Activated T-cell treated with anti-CD3 and anti-CD28 coated beads for 4 hours (primary cell): ENCODE measurements at regions not wholly inside any gene's neighbourhood (a gene's known extent, or its start where the extent isn't known, plus 50 kb on each side); places are given as distances from the start of the nearest gene placed in this dataset.

ENCODE experiments used
- DNase-seq: peaks from one replicate; pipeline ENCODE4 v3.0.0-alpha.2; 2020

- no peak for DNase-seq
Measured at GRCh38 chr1:229069176-229069575, 201.7 kb upstream of the RAB4A start.

- no peak for DNase-seq
Measured at GRCh38 chr1:229070168-229070567, 200.7 kb upstream of the RAB4A start.

- no peak for DNase-seq
Measured at GRCh38 chr1:229073251-229073650, 197.7 kb upstream of the RAB4A start.

GRCh38 chr1:229075217-229075616 is 195.7 kb upstream of the RAB4A start:
- no peak for DNase-seq

GRCh38 chr1:229075716-229076115 is 195.2 kb upstream of the RAB4A start:
- DNase-seq, result no peak

GRCh38 chr1:229076195-229076594 is 194.7 kb upstream of the RAB4A start:
- no peak for DNase-seq

- DNase-seq, result no peak
Measured at GRCh38 chr1:229079016-229079595, 191.8 kb upstream of the RAB4A start.

GRCh38 chr1:229080361-229080760 is 190.6 kb upstream of the RAB4A start:
- no peak for DNase-seq

GRCh38 chr1:229085291-229085690 is 185.6 kb upstream of the RAB4A start:
- DNase-seq, result no peak

- DNase-seq, result no peak
Measured at GRCh38 chr1:229086091-229086490, 184.8 kb upstream of the RAB4A start.

GRCh38 chr1:229086686-229087085 is 184.2 kb upstream of the RAB4A start:
- DNase-seq, result no peak

- no peak for DNase-seq
Measured at GRCh38 chr1:229087339-229087738, 183.6 kb upstream of the RAB4A start.

GRCh38 chr1:229087906-229088305 is 183.0 kb upstream of the RAB4A start:
- DNase-seq, result no peak

- DNase-seq, result no peak
Measured at GRCh38 chr1:229088711-229089110, 182.2 kb upstream of the RAB4A start.

GRCh38 chr1:229089586-229090208 is 181.2 kb upstream of the RAB4A start:
- no peak for DNase-seq

- DNase-seq, result no peak
Measured at GRCh38 chr1:229091721-229092136, 179.2 kb upstream of the RAB4A start.

GRCh38 chr1:229092377-229093237 is 178.3 kb upstream of the RAB4A start:
- DNase-seq, result no peak

GRCh38 chr1:229093238-229093540 is 177.7 kb upstream of the RAB4A start:
- DNase-seq, result no peak

GRCh38 chr1:229093609-229094336 is 177.1 kb upstream of the RAB4A start:
- no peak for DNase-seq

GRCh38 chr1:229094476-229095311 is 176.2 kb upstream of the RAB4A start:
- DNase-seq, result no peak

- no peak for DNase-seq
Measured at GRCh38 chr1:229095325-229095724, 175.6 kb upstream of the RAB4A start.

- no peak for DNase-seq
Measured at GRCh38 chr1:229097356-229097755, 173.6 kb upstream of the RAB4A start.

GRCh38 chr1:229098361-229098760 is 172.6 kb upstream of the RAB4A start:
- no peak for DNase-seq
